ENCODE measurements at regions not wholly inside any gene's neighbourhood (a gene's known extent, or its start where the extent isn't known, plus 50 kb on each side); places are given as distances from the start of the nearest gene placed in this dataset.

GRCh38 chr2:111225856-111226255 is 105.1 kb downstream of the BCL2L11 start:
- intact Hi-C loops (cut with DNase I), result no loop called here
- Histone ChIP-seq H3K27ac (no peak overlapping the region), H3K4me3 (no peak overlapping the region), H3K9me3 (no peaks in the 10 kb centered on the region), H3K36me3 (no peaks in the 10 kb centered on the region), H3K4me1 (no peaks in the 10 kb centered on the region), H3K27me3 (no peaks in the 10 kb centered on the region)
- TF ChIP-seq, protein P1, sequence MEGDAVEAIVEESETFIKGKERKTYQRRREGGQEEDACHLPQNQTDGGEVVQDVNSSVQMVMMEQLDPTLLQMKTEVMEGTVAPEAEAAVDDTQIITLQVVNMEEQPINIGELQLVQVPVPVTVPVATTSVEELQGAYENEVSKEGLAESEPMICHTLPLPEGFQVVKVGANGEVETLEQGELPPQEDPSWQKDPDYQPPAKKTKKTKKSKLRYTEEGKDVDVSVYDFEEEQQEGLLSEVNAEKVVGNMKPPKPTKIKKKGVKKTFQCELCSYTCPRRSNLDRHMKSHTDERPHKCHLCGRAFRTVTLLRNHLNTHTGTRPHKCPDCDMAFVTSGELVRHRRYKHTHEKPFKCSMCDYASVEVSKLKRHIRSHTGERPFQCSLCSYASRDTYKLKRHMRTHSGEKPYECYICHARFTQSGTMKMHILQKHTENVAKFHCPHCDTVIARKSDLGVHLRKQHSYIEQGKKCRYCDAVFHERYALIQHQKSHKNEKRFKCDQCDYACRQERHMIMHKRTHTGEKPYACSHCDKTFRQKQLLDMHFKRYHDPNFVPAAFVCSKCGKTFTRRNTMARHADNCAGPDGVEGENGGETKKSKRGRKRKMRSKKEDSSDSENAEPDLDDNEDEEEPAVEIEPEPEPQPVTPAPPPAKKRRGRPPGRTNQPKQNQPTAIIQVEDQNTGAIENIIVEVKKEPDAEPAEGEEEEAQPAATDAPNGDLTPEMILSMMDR (IDR thresholded peaks at IDR 0.05), result no peak
- DNase-seq (no peak), ATAC-seq (peak; percentile 56)

DNA sequence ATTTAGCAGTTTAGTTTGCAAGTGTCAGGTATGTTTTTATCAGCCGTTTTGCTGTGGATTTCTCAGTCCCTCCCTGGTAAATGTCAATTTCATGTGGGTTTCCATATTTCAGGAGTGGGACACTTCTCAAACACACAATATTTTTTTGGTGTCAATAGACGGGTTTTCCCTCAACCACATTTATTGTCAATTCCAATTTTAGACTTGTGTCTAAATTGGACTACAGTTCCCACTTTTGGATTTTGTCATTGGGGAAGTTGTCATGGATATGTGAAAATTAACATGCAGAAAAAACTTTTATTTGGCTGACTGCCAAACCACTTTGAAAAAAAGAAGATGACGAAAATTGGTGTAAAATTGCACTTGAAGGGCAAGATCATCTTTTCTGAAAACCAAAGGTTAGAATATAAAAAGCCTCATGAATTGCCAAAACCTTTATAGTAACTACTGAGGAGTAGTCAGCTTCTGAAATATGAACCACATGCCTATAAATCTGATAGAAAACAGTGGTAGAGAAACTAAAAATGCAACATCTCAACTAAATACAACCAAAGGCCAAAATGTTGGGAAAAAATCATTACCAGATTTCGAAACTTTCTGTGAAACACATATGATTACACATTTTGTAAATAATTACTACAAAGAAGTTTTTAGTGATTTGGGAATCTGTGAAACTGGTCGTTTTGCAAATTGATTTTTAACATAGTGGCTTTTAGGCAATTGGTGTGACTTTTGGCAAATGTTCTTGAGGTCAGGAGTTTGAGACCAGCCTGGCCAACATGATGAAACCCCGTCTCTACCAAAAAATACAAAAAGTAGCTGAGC is 106.4 kb downstream of the BCL2L11 start:
- intact Hi-C loops (cut with DNase I), result no loop called here
- H3K4me1 ChIP-seq, result no peaks in the 10 kb centered on the region
- H3K27ac ChIP-seq, result no peak overlapping the region
- TF ChIP-seq, protein P1 (IDR thresholded peaks at IDR 0.05), result no peak
- H3K9me3 ChIP-seq, result no peaks in the 10 kb centered on the region
- DNase-seq, result no peak
- no peaks in the 10 kb centered on the region for H3K36me3 ChIP-seq
- H3K27me3 ChIP-seq, result no peaks in the 10 kb centered on the region
- no peak overlapping the region for H3K4me3 ChIP-seq
- no peak for ATAC-seq

GRCh38 chr2:111227716-111228141 is 107.0 kb downstream of the BCL2L11 start:
- H3K4me3 ChIP-seq, result no peak overlapping the region
- DNase-seq (no peak), ATAC-seq (no peak)
- no peaks in the 10 kb centered on the region for H3K4me1 ChIP-seq
- no peaks in the 10 kb centered on the region for H3K27me3 ChIP-seq
- intact Hi-C loops (cut with DNase I), result no loop called here
- no peaks in the 10 kb centered on the region for H3K9me3 ChIP-seq
- H3K36me3 ChIP-seq, result no peaks in the 10 kb centered on the region
- TF ChIP-seq, protein P1 (IDR thresholded peaks at IDR 0.05), result no peak
- H3K27ac ChIP-seq, result no peak overlapping the region

DNA sequence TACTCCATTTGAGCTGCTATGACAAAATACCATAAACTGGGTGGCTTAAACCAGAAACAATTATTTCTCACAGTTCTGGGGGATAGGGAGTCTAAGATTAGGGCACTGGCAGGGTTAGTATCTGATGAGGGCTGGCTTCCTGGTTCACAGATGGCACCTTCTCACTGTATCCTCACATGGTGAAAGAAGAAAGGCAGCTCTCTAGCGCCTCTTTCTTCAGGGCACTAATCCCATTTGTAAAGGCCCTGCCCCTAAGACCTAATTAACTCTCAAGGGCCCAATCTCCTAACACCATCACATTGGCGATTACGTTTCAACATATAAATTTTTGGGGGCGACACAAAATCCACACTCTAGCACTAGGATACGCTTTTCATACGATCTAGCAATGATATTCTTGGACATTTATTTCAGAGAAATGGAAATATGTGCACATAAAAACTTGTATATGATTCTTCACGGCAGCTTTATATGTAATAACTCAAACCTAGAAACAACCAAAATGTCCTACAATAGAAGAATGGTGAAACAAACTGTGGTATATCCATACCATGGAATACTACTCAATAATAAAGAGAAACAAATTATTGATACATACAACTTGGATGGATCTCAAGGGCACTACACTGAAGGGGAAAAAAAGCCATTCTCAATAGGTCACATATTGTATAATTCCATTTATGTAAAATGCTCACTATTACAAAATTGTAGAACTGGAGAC is 111.0 kb downstream of the BCL2L11 start:
- no peak overlapping the region for H3K27ac ChIP-seq
- DNase-seq, result no peak
- H3K36me3 ChIP-seq, result no peaks in the 10 kb centered on the region
- no peak for ATAC-seq
- no peaks in the 10 kb centered on the region for H3K4me1 ChIP-seq
- H3K4me3 ChIP-seq, result no peak overlapping the region
- TF ChIP-seq, protein P1 (IDR thresholded peaks at IDR 0.05), result no peak
- H3K9me3 ChIP-seq, result no peaks in the 10 kb centered on the region
- H3K27me3 ChIP-seq, result no peaks in the 10 kb centered on the region
- intact Hi-C loops (cut with DNase I), result no loop called here

- ATAC-seq (no peak), DNase-seq (no peak)
- intact Hi-C loops (cut with DNase I), result no loop called here
- Histone ChIP-seq H3K27ac (no peak overlapping the region), H3K36me3 (no peaks in the 10 kb centered on the region), H3K4me3 (no peak overlapping the region), H3K9me3 (no peaks in the 10 kb centered on the region), H3K27me3 (no peaks in the 10 kb centered on the region), H3K4me1 (no peaks in the 10 kb centered on the region)
- TF ChIP-seq, protein P1 (IDR thresholded peaks at IDR 0.05), result no peak
These were observed 114.7 kb downstream of the BCL2L11 start for GRCh38 chr2:111235192-111236015.

Data from upper lobe of right lung (tissue), 1 donor.